LNCaP clone FGC (cell line): ENCODE measurements at regions not wholly inside any gene's neighbourhood (a gene's known extent, or its start where the extent isn't known, plus 50 kb on each side); places are given as distances from the start of the nearest gene placed in this dataset.

Experiments used
- DNase-seq: peaks from one replicate; pipeline ENCODE4 v3.0.0-alpha.2; 2011; ENCODE audit warnings: low read depth
- H3K4me3 ChIP-seq: 2 replicates; pipeline ENCODE4 v1.5.1; 2011; ENCODE audit warnings: mild to moderate bottlenecking, low read depth, low read length, control low read depth
- TF ChIP-seq, protein P1 (sequence below): IDR thresholded peaks from 2 replicates; pipeline ENCODE4 v1.5.1; 2012; ENCODE audit warnings: mild to moderate bottlenecking; ENCODE audit not compliant: control insufficient read depth, insufficient read depth; ENCODE audit errors: extremely low read depth

DNA sequence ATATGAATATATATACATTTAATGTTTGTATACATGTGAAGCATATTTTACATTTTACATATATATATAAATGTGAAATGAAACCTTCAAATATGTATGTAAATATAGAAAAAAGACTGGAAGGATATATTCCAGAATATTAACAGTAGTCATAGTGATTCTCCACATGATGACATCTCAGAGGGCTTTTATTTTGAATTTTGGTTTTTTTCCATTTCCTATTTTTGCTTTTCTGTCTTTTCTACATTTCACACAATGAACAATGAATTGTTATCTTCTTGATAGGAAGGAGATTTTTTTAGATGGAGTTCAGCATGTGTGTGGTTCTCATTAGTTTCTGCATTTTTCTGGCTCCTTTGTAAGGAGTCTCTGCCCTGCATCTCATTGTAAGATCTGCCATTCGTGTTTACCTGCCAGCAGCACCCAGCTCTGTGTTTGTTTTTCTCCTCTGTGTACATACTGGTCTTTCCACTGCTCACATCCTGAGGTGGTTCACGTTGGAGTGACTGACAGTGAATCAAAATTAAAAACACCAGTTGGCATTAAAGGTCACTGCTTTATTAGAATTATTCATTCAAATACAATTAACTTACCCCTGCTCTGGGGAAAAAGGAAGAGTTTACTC is 425.3 kb upstream of the MDFIC2 start:
- peak; percentile 86 for DNase-seq
- TF ChIP-seq, protein P1, sequence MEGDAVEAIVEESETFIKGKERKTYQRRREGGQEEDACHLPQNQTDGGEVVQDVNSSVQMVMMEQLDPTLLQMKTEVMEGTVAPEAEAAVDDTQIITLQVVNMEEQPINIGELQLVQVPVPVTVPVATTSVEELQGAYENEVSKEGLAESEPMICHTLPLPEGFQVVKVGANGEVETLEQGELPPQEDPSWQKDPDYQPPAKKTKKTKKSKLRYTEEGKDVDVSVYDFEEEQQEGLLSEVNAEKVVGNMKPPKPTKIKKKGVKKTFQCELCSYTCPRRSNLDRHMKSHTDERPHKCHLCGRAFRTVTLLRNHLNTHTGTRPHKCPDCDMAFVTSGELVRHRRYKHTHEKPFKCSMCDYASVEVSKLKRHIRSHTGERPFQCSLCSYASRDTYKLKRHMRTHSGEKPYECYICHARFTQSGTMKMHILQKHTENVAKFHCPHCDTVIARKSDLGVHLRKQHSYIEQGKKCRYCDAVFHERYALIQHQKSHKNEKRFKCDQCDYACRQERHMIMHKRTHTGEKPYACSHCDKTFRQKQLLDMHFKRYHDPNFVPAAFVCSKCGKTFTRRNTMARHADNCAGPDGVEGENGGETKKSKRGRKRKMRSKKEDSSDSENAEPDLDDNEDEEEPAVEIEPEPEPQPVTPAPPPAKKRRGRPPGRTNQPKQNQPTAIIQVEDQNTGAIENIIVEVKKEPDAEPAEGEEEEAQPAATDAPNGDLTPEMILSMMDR: no peak
- peak overlapping the region; percentile 16; the same call in 1 of the 2 replicates for H3K4me3 ChIP-seq

DNA sequence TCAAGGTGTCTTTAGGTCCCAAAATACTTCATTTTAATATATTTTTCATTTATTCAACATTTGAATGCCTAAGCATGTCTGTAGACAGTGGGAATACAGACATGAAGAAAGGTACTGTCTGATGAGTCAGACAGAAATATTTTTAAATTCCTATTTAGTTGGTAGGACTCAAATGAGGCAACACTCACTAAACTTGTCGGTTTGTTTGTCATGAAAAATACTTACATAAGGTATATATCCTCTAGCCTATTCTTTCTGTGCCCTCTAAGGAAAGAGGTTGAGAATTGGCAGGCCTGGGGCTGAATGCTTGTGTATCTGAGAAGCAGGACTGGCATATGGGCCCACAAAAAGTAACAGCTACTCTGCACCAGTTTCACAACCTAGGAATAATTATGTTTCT is 423.6 kb upstream of the MDFIC2 start:
- TF ChIP-seq, protein P1: no peak

DNA sequence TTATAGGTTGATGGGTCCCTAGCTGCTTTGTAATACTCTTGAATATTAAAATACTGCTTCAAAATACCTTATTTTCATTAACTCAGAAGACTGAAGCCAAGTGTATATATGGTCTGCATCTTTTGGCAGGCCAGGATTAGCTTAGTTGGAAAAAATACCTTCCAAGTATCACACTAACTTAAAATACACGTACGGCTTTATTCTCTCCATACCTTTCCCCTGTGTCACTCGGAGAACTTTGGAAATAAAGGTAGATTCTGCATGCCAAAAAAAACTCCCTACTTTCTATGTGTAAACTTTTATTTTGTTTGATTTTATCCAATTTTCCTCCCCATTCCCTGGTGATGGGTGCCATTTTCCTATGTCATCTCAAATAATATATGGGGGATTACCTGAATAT is 422.3 kb upstream of the MDFIC2 start:
- TF ChIP-seq, protein P1: no peak
- no peak for DNase-seq
- H3K4me3 ChIP-seq: no peak overlapping the region

More for the DNA sequence above, 423.6 kb upstream of the MDFIC2 start:
- H3K4me3 ChIP-seq: no peak overlapping the region
- DNase-seq: no peak

DNA sequence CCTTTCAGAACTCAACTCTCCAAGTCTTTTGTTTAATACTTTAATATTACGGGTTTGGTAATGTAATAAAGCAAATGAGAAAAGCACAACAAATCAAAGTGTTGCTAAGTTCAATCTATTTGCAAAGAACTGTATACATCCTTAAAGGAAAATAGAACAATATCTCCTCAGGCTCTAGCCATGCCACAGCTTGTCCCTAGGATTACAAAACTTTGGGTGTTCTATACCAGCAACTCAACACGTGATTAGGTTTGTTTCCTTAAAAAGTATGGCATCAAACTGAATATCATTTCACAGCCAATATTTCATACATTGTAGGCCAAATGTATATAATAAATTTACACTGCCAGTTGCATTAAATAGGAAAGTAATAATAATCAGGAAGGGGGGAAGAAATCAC is 418.6 kb upstream of the MDFIC2 start:
- TF ChIP-seq, protein P1: no peak
- DNase-seq: no peak
- no peak overlapping the region for H3K4me3 ChIP-seq

DNA sequence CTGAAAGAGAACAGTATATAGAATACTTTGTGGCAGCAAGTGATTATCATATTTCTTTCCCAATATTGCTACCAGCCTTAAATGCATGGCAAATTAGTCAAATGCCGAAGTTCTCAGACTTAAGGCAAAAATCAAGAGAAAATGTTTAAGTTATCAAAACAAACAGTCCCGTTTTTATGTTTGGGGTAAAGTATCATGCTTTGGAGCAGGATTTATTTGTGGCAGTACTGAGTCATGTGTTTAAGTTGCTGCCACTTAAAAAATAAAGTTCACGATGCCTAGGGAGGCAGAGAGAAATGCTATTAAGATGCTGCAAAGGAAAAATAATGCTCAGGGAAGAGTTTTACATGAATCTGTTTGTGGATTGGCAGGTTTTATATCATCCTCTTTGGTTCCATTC is 417.4 kb upstream of the MDFIC2 start:
- no peak for DNase-seq
- H3K4me3 ChIP-seq: no peak overlapping the region
- TF ChIP-seq, protein P1: no peak

DNA sequence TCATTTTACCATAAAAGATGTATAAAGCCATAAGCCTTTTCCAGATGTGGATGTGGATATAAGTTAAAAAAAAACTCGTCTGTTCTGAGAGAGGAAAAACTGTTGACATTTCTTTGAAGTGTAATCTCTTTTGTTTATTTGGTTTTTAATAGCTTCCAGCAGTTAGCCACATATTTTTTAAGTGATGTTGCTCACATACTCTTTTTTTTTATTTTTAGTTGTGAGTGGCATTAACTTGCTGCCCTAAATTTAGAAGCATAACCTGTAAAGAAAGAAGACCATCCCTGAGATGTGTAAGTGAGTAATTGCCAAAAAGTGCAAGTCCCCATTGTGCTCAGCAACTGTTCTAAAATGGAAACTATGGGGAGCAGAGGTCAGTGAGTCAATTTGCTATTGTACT is 415.9 kb upstream of the MDFIC2 start:
- no peak overlapping the region for H3K4me3 ChIP-seq
- TF ChIP-seq, protein P1: no peak
- no peak for DNase-seq

DNA sequence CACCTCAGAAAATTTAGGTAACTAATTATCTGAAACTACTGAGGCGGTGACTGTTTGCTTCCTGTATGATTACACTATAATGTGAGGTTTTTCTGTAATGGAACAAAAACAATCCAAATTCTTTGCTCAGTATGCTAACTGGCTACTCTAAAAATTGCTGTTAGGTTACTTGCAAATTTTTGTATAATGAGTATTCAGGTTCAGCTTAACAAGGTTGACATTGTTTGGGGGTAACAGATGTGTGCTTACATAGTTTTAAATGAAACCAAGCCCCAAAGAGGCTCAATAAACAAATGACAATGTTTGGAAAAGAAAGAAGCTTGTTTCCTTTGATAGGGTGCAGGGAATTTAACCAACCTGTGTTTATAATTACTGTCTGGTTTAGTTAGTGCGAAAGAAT is 414.5 kb upstream of the MDFIC2 start:
- no peak for DNase-seq
- TF ChIP-seq, protein P1: no peak
- no peak overlapping the region for H3K4me3 ChIP-seq
